Tibial nerve (tissue), 4 donors: ENCODE measurements at regions not wholly inside any gene's neighbourhood (a gene's known extent, or its start where the extent isn't known, plus 50 kb on each side); places are given as distances from the start of the nearest gene placed in this dataset.

Source experiments
- EP300 ChIP-seq, 2 donors: sonication (generic); formaldehyde crosslinking; IDR thresholded peaks; one replicate each; pipeline ENCODE4 v1.6.1; 2017; ENCODE audit warnings: antibody characterized with exemption in 2 of 2, mild to moderate bottlenecking in 1 of 2
- POLR2A ChIP-seq, 2 donors: fragments of 450-650 bp; IDR thresholded peaks; one replicate each; pipeline ENCODE4 v1.6.1; 2017; ENCODE audit warnings: antibody characterized with exemption in 2 of 2, mild to moderate bottlenecking in 2 of 2, moderate library complexity in 2 of 2
- TF ChIP-seq, protein P1 (sequence below), 5 experiments: fragments of 200-600 bp in 3 of 5; fragments of 450-650 bp in 2 of 5; sonication (generic) in 3 of 5; IDR thresholded peaks; one replicate each; pipeline ENCODE4 v1.5.1; 2016 to 2019; ENCODE audit warnings: antibody characterized with exemption in 5 of 5, mild to moderate bottlenecking in 3 of 5, moderate library complexity in 2 of 5

DNA sequence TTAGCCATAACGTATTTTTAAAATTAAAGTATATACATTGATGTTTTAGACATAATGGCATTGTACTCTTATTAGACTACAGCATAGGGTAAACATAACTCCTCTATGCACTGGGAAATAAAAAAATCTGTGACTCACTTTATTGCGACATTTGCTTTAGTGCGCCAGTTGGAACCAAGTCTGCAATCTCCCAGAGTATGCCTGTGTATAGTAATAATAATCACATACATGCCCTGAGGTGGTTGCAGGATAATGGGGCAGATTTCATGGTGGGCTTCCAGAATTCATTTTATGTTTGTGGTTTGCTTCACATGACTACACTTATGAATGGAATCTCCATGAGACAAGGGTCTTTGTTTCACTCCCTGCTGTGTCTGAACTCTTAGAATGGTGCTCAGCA is 66.9 kb upstream of the N4BP1 start:
- TF ChIP-seq, protein P1, sequence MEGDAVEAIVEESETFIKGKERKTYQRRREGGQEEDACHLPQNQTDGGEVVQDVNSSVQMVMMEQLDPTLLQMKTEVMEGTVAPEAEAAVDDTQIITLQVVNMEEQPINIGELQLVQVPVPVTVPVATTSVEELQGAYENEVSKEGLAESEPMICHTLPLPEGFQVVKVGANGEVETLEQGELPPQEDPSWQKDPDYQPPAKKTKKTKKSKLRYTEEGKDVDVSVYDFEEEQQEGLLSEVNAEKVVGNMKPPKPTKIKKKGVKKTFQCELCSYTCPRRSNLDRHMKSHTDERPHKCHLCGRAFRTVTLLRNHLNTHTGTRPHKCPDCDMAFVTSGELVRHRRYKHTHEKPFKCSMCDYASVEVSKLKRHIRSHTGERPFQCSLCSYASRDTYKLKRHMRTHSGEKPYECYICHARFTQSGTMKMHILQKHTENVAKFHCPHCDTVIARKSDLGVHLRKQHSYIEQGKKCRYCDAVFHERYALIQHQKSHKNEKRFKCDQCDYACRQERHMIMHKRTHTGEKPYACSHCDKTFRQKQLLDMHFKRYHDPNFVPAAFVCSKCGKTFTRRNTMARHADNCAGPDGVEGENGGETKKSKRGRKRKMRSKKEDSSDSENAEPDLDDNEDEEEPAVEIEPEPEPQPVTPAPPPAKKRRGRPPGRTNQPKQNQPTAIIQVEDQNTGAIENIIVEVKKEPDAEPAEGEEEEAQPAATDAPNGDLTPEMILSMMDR (IDR thresholded peaks at IDR 0.05) = no peak
- no peak for TF ChIP-seq EP300 (IDR thresholded peaks at IDR 0.05)
- TF ChIP-seq POLR2A (IDR thresholded peaks at IDR 0.05) = no peak
